K562 (cell line): ENCODE measurements at regions not wholly inside any gene's neighbourhood (a gene's known extent, or its start where the extent isn't known, plus 50 kb on each side); places are given as distances from the start of the nearest gene placed in this dataset.

ENCODE experiments used
- ATAC-seq: fragments of 200-7000 bp; cut with Tn5 transposase; 3 replicates; pipeline ENCODE4 v1.9.1; 2020; ENCODE audit warnings: moderate library complexity
- BruUV-seq: library from RNA; stranded (reverse); fragments of 400-500 nt; replicated peaks from 2 replicates; lab custom pipeline; 2021; lab: Mats Ljungman, UMichigan
- CTCF ChIA-PET: fragments of 300-600 bp; formaldehyde crosslinking; extraction: SDS; loops from one replicate; lab custom pipeline; 2021; ENCODE audit warnings: low intra/inter-chr PET ratio; lab: Yijun Ruan, JAX
- POLR2A ChIA-PET: fragments of 300-600, 350-650 bp; sonication (Branson Sonifier 250); formaldehyde crosslinking; extraction: SDS; loops from one replicate; lab custom pipeline; 2021; ENCODE audit warnings: antibody characterized with exemption, inconsistent platforms; lab: Yijun Ruan, JAX
- DNase-seq, 4 experiments: peaks; one replicate each; pipeline versions ENCODE4 v3.0.0 to v3.0.0-alpha.2; 2011 to 2018; ENCODE audit warnings: low spot score in 3 of 4, mixed read lengths in 3 of 4; ENCODE audit errors: extremely low read depth in 1 of 4
- FAIRE-seq: peaks from 2 replicates; lab custom pipeline; 2011; peaks lifted over from hg19 to GRCh38; lab: Jason Lieb, UNC
- H2AFZ ChIP-seq: 2 replicates; pipeline ENCODE4 v1.6.0; 2011; ENCODE audit warnings: low read depth, low read length, control low read depth, inconsistent platforms
- H3K27ac ChIP-seq: fragments of 200-600 bp; 3 replicates; pipeline ENCODE4 v1.8.0; 2011; ENCODE audit warnings: low read depth, mild to moderate bottlenecking, control low read depth, inconsistent platforms, low read length, moderate library complexity, mixed read lengths; ENCODE audit errors: extremely low read depth
- H3K27me3 ChIP-seq, 2 experiments: fragments of 300-600 bp in 1 of 2; 2 replicates in 1 of 2; 3 replicates in 1 of 2; pipeline versions ENCODE4 v1.6.0 to v1.8.0; 2011; ENCODE audit warnings: inconsistent platforms in 2 of 2, low read length in 2 of 2, mild to moderate bottlenecking in 1 of 2, mixed read lengths in 1 of 2, moderate library complexity in 1 of 2; ENCODE audit not compliant: control insufficient read depth in 2 of 2, insufficient read depth in 2 of 2
- H3K36me3 ChIP-seq: fragments of 300-600 bp; 3 replicates; pipeline ENCODE4 v1.8.0; 2011; ENCODE audit warnings: mild to moderate bottlenecking, low read length, inconsistent platforms; ENCODE audit not compliant: control insufficient read depth, insufficient read depth
- H3K4me1 ChIP-seq, 2 experiments: fragments of 200-600 bp in 1 of 2; replicated peaks in 1 of 2; 2 replicates in 1 of 2; 3 replicates in 1 of 2; pipeline versions ENCODE4 v1.5.1 to v1.8.0; 2011; ENCODE audit warnings: inconsistent platforms in 2 of 2, low read length in 2 of 2, mild to moderate bottlenecking in 1 of 2, mixed read lengths in 1 of 2, moderate library complexity in 1 of 2; ENCODE audit not compliant: control insufficient read depth in 2 of 2, insufficient read depth in 2 of 2
- H3K4me2 ChIP-seq: 2 replicates; pipeline ENCODE4 v1.6.1; 2011; ENCODE audit warnings: low read length, control low read depth, inconsistent platforms, mixed read lengths; ENCODE audit not compliant: insufficient read depth
- H3K4me3 ChIP-seq: fragments of 200-600 bp; sonication (generic), shearing (Covaris generic); 2 replicates; pipeline ENCODE4 v1.5.1; 2016; ENCODE audit warnings: control low read depth, inconsistent platforms
- H3K79me2 ChIP-seq: fragments of 200-600 bp; 3 replicates; pipeline ENCODE4 v1.8.0; 2011; ENCODE audit warnings: low read length, inconsistent platforms; ENCODE audit not compliant: control insufficient read depth, insufficient read depth
- H3K9ac ChIP-seq, 2 experiments: 2 replicates each; pipeline versions ENCODE4 v1.6.0 to v1.6.1; 2011; ENCODE audit warnings: low read depth in 2 of 2, low read length in 2 of 2, control low read depth in 1 of 2, inconsistent platforms in 1 of 2, mild to moderate bottlenecking in 1 of 2, mixed read lengths in 1 of 2; ENCODE audit not compliant: insufficient read depth in 1 of 2
- H3K9me1 ChIP-seq: one replicate; pipeline ENCODE4 v1.6.0; 2011; ENCODE audit warnings: inconsistent platforms, mild to moderate bottlenecking, low read length, moderate library complexity; ENCODE audit not compliant: control insufficient read depth, insufficient read depth
- H3K9me3 ChIP-seq: replicated peaks from 2 replicates; pipeline ENCODE4 v1.5.1; 2011; ENCODE audit warnings: low read depth, low read length, inconsistent platforms; ENCODE audit not compliant: control insufficient read depth, insufficient read depth
- H4K20me1 ChIP-seq: replicated peaks from 2 replicates; pipeline ENCODE4 v1.6.1; 2011; ENCODE audit warnings: low read length, inconsistent platforms, mixed read lengths; ENCODE audit not compliant: control insufficient read depth, insufficient read depth
- ARHGAP35 ChIP-seq: fragments of 450-650 bp; IDR thresholded peaks from 2 replicates; pipeline ENCODE4 v1.6.1; 2018; ENCODE audit not compliant: partially characterized antibody
- ARID3A ChIP-seq: IDR thresholded peaks from 2 replicates; pipeline ENCODE4 v1.6.1; 2012; ENCODE audit warnings: low read depth, low read length, improper control_type of control experiment, borderline replicate concordance
- BHLHE40 ChIP-seq: IDR thresholded peaks from 2 replicates; pipeline ENCODE4 v1.6.1; 2011; ENCODE audit warnings: low read length, improper control_type of control experiment
- BRCA1 ChIP-seq, 2 experiments: fragments of 450-650 bp in 1 of 2; sonication (generic) in 1 of 2; formaldehyde crosslinking in 1 of 2; IDR thresholded peaks; 2 replicates each; pipeline versions ENCODE4 v1.5.0 to v1.6.1; 2017 to 2020; ENCODE audit warnings: mild to moderate bottlenecking in 1 of 2, missing genetic modification reagents in 1 of 2
- FOSL1 ChIP-seq: fragments of 200-800 bp; sonication (Bioruptor generic); conservative IDR thresholded peaks from 2 replicates; pipeline ENCODE4 v1.6.1; 2016; ENCODE audit warnings: missing genetic modification characterization, missing compliant biosample characterization
- HDAC6 ChIP-seq: IDR thresholded peaks from 2 replicates; pipeline ENCODE4 v1.6.1; 2012; ENCODE audit warnings: low read depth, mild to moderate bottlenecking, control low read depth, inconsistent platforms, low read length, moderate library complexity
- HIVEP1 ChIP-seq: fragments of 250-450 bp; sonication (Bioruptor Pico); IDR thresholded peaks from 2 replicates; pipeline ENCODE4 v1.4.0; 2020; ENCODE audit warnings: mild to moderate bottlenecking
- HMG20A ChIP-seq: fragments of 450-650 bp; formaldehyde crosslinking; conservative IDR thresholded peaks from 2 replicates; pipeline ENCODE4 v1.4.0; 2020; ENCODE audit warnings: mild to moderate bottlenecking, mixed read lengths
- MED1 ChIP-seq: sonication (generic); formaldehyde crosslinking; IDR thresholded peaks from 2 replicates; pipeline ENCODE4 v1.8.1; 2023; ENCODE audit warnings: missing genetic modification reagents, borderline replicate concordance
- SPI1 ChIP-seq: IDR thresholded peaks from 2 replicates; pipeline ENCODE4 v1.6.1; 2011; ENCODE audit warnings: low read depth, low read length, control low read depth, borderline replicate concordance
- USF1 ChIP-seq: sonication (generic); formaldehyde crosslinking; IDR thresholded peaks from 2 replicates; pipeline ENCODE4 v1.9.0; 2022; ENCODE audit warnings: mild to moderate bottlenecking, missing genetic modification reagents
- ZNF24 ChIP-seq: fragments of 450-650 bp; IDR thresholded peaks from 2 replicates; pipeline ENCODE4 v1.6.1; 2016
- WGBS: fragments of 100-300 bp; shearing (Covaris generic); methylation state at CpG from one replicate; pipeline ENCODE4 v1.1.6; 2016; ENCODE audit warnings: low coverage, mixed read lengths; ENCODE audit not compliant: insufficient coverage; ENCODE audit errors: missing lambda C conversion rate; 5-methylcytosine and 5-hydroxymethylcytosine counted together
- in situ Hi-C: fragments of 300-500 bp; cut with MboI; formaldehyde crosslinking; loops from 4 replicates; pipeline ENCODE4 v1.15.0; 2018; ENCODE audit warnings: inconsistent platforms, mixed read lengths
- intact Hi-C: fragments of 100-400 bp; cut with micrococcal nuclease; formaldehyde crosslinking; loops from 2 replicates; pipeline ENCODE4 v1.14.2; 2022

- in situ Hi-C loops, result no loop called here
- Histone ChIP-seq H3K27ac (no peak overlapping the region), H3K4me1 (no peaks in the 10 kb centered on the region), H3K36me3 (no peaks in the 10 kb centered on the region), H2AFZ (no peak overlapping the region), H3K4me2 (no peak overlapping the region), H3K27me3 (no peaks in the 10 kb centered on the region), H4K20me1 (no peaks in the 10 kb centered on the region), H3K79me2 (no peaks in the 10 kb centered on the region), H3K9ac (no peak overlapping the region), H3K4me3 (no peak overlapping the region), H3K9me3 (no peaks in the 10 kb centered on the region), H3K9me1 (no peaks in the 10 kb centered on the region)
- intact Hi-C loops, result no loop called here
- CTCF ChIA-PET, result no interaction called here
- DNase-seq, result no peak
- TF ChIP-seq USF1 (CRISPR knock-in tag) (no peak), SPI1 (0 out of 2 replicates have a peak, but pooled peaks have one; percentile 26)
- POLR2A ChIA-PET, result interaction anchor here (0.6 kb wide), 1 partner anchor 36 kb away, joined by 3 read pairs; no protein-coding TSS in a partner anchor
- no TSS peak for BruUV-seq
- whole genome bisulfite sequencing, result 0% methylated on average over 2 of the region's 2 CpGs
- no peak for ATAC-seq
- FAIRE-seq, result no peak
These were observed 194.3 kb upstream of the MARCKS start for GRCh38 chr6:113662688-113663333.

- no TSS peak for BruUV-seq
- intact Hi-C loops, result no loop called here
- Histone ChIP-seq H3K79me2 (no peaks in the 10 kb centered on the region), H3K9ac (no peak overlapping the region), H3K27ac (no peak overlapping the region), H4K20me1 (no peaks in the 10 kb centered on the region), H2AFZ (no peak overlapping the region), H3K36me3 (no peaks in the 10 kb centered on the region), H3K4me1 (no peaks in the 10 kb centered on the region), H3K9me3 (no peaks in the 10 kb centered on the region), H3K4me3 (no peak overlapping the region), H3K27me3 (no peaks in the 10 kb centered on the region), H3K4me2 (no peak overlapping the region), H3K9me1 (no peaks in the 10 kb centered on the region)
- in situ Hi-C loops, result no loop called here
- ATAC-seq (no peak), FAIRE-seq (no peak), DNase-seq (no peak)
- TF ChIP-seq ARID3A (no peak), ZNF24 (no peak), ARHGAP35 (no peak), MED1 (no peak), HMG20A (CRISPR knock-in tag) (no peak), FOSL1 (tag) (no peak), HIVEP1 (CRISPR knock-in tag) (no peak), BRCA1 (IDR thresholded peaks at IDR 0.05) (no peak), BRCA1 (CRISPR knock-in tag; IDR thresholded peaks at IDR 0.05) (no peak), HDAC6 (no peak), BHLHE40 (no peak)
- CTCF ChIA-PET, result no interaction called here
- POLR2A ChIA-PET, result no interaction called here
- 3% methylated on average over 2 of the region's 2 CpGs for WGBS
These were observed 192.2 kb upstream of the MARCKS start for GRCh38 chr6:113664909-113665308.
